ENCODE measurements at regions not wholly inside any gene's neighbourhood (a gene's known extent, or its start where the extent isn't known, plus 50 kb on each side); places are given as distances from the start of the nearest gene placed in this dataset.

- no peak overlapping the region for H3K27ac ChIP-seq
- no peaks in the 10 kb centered on the region for H3K9me3 ChIP-seq
- DNase-seq: no peak
- no peaks in the 10 kb centered on the region for H3K27me3 ChIP-seq
- 50 to 79% methylated on average over 4 of the region's 4 CpGs for WGBS, 2 donors
- no peaks in the 10 kb centered on the region for H3K36me3 ChIP-seq (ENCODE audit: low read depth, missing control alignments)
- TF ChIP-seq CTCF (IDR thresholded peaks at IDR 0.05): no peak
- TF ChIP-seq POLR2A (IDR thresholded peaks at IDR 0.05): no peak
- H3K4me1 ChIP-seq: no peaks in the 10 kb centered on the region
- intact Hi-C loops (cut with DNase I; ENCODE audit: low total_unique reads): no loop called here
- no peak overlapping the region for H3K4me3 ChIP-seq
Observed at GRCh38 chr4:10201381-10202223, 85.0 kb upstream of the WDR1 start.

GRCh38 chr4:10200869-10201268, 84.3 kb upstream of the WDR1 start:
- Histone ChIP-seq H3K36me3 (ENCODE audit: low read depth, missing control alignments) (no peaks in the 10 kb centered on the region), H3K27ac (no peak overlapping the region), H3K4me1 (no peaks in the 10 kb centered on the region), H3K4me3 (no peak overlapping the region), H3K9me3 (no peaks in the 10 kb centered on the region), H3K27me3 (no peaks in the 10 kb centered on the region)
- TF ChIP-seq CTCF (IDR thresholded peaks at IDR 0.05) (no peak), POLR2A (IDR thresholded peaks at IDR 0.05) (no peak)
- 58 to 66% methylated on average over 3 of the region's 3 CpGs for WGBS, 2 donors
- intact Hi-C loops (cut with DNase I; ENCODE audit: low total_unique reads): no loop called here
- DNase-seq: no peak

GRCh38 chr4:10198365-10198764, 81.8 kb upstream of the WDR1 start:
- WGBS, 2 donors: 64 to 74% methylated on average over 5 to 6 of the region's 6 CpGs
- no peaks in the 10 kb centered on the region for H3K27me3 ChIP-seq
- no peak overlapping the region for H3K4me3 ChIP-seq
- H3K36me3 ChIP-seq (ENCODE audit: low read depth, missing control alignments): no peaks in the 10 kb centered on the region
- intact Hi-C loops (cut with DNase I; ENCODE audit: low total_unique reads): no loop called here
- DNase-seq: no peak
- TF ChIP-seq POLR2A (IDR thresholded peaks at IDR 0.05) (no peak), CTCF (IDR thresholded peaks at IDR 0.05) (no peak)
- no peaks in the 10 kb centered on the region for H3K4me1 ChIP-seq
- no peak overlapping the region for H3K27ac ChIP-seq
- H3K9me3 ChIP-seq: no peaks in the 10 kb centered on the region

GRCh38 chr4:10197952-10198351, 81.4 kb upstream of the WDR1 start:
- intact Hi-C loops (cut with DNase I; ENCODE audit: low total_unique reads): no loop called here
- WGBS, 2 donors: 66 to 82% methylated on average over 7 of the region's 7 CpGs
- no peak for TF ChIP-seq POLR2A (IDR thresholded peaks at IDR 0.05)
- TF ChIP-seq CTCF (IDR thresholded peaks at IDR 0.05): no peak
- Histone ChIP-seq H3K4me1 (no peaks in the 10 kb centered on the region), H3K27ac (no peak overlapping the region), H3K9me3 (no peaks in the 10 kb centered on the region), H3K4me3 (no peak overlapping the region), H3K36me3 (ENCODE audit: low read depth, missing control alignments) (no peaks in the 10 kb centered on the region), H3K27me3 (no peaks in the 10 kb centered on the region)
- DNase-seq: no peak

GRCh38 chr4:10196191-10196590, 79.6 kb upstream of the WDR1 start:
- Histone ChIP-seq H3K27ac (no peak overlapping the region), H3K4me1 (no peaks in the 10 kb centered on the region), H3K36me3 (ENCODE audit: low read depth, missing control alignments) (no peaks in the 10 kb centered on the region), H3K9me3 (no peaks in the 10 kb centered on the region), H3K27me3 (no peaks in the 10 kb centered on the region), H3K4me3 (no peak overlapping the region)
- intact Hi-C loops (cut with DNase I; ENCODE audit: low total_unique reads): no loop called here
- WGBS, 2 donors: 71 to 80% methylated on average over 1 of the region's 1 CpG
- no peak for DNase-seq
- no peak for TF ChIP-seq POLR2A (IDR thresholded peaks at IDR 0.05)
- TF ChIP-seq CTCF (IDR thresholded peaks at IDR 0.05): no peak

Measured in testis (tissue), 2 donors.